Pancreas (tissue), 10 donors: ENCODE measurements at regions not wholly inside any gene's neighbourhood (a gene's known extent, or its start where the extent isn't known, plus 50 kb on each side); places are given as distances from the start of the nearest gene placed in this dataset.

Experiments
- ATAC-seq, 4 donors: fragments of 200-7000 bp; cut with Tn5 transposase; one replicate each; pipeline versions ENCODE4 v1.8.0 to v1.9.1; 2020; ENCODE audit warnings: mild to moderate bottlenecking in 4 of 4, moderate library complexity in 4 of 4
- DNase-seq, 6 donors: peaks; one replicate each; pipeline ENCODE4 v3.0.0-alpha.2; 2020
- FAIRE-seq: peaks from 2 replicates; lab custom pipeline; 2012; peaks lifted over from hg19 to GRCh38; lab: Jason Lieb, UNC
- H3K27ac ChIP-seq, 4 donors: fragments of 200-600 bp; sonication (generic); 1 replicate in 3 of 4; 2 replicates in 1 of 4; pipeline versions ENCODE4 v1.5.0 to v1.8.0; 2020
- H3K27me3 ChIP-seq, 4 donors: fragments of 200-600 bp; one replicate each; pipeline ENCODE4 v1.8.0; 2021
- H3K36me3 ChIP-seq, 3 donors: fragments of 200-600 bp; sonication (generic) in 1 of 3; one replicate each; pipeline versions ENCODE4 v1.5.0 to v1.8.0; 2020 to 2021
- H3K4me1 ChIP-seq, 3 donors: fragments of 200-600 bp; one replicate each; pipeline ENCODE4 v1.8.0; 2021
- H3K4me3 ChIP-seq, 4 donors: fragments of 200-600 bp; sonication (generic) in 2 of 4; one replicate each; pipeline versions ENCODE4 v1.5.0 to v1.8.0; 2020 to 2021
- H3K9me3 ChIP-seq, 4 donors: fragments of 200-600 bp; one replicate each; pipeline ENCODE4 v1.8.0; 2021
- WGBS, 2 donors: extraction: QIAGEN DNeasy Blood & Tissue Kit; methylation state at CpG; one replicate each; pipeline ENCODE4 v1.1.7; 2013; 5-methylcytosine and 5-hydroxymethylcytosine counted together
- intact Hi-C, 3 donors: fragments of 100-400 bp; cut with DNase I; formaldehyde crosslinking; loops; one replicate each; pipeline versions ENCODE4 v1.11.1 to v1.14.2; 2022
- TF ChIP-seq, protein P1 (sequence below), 4 donors: fragments of 200-600 bp; sonication (generic) in 3 of 4; IDR thresholded peaks; one replicate each; pipeline versions ENCODE4 v1.5.0 to v1.8.0; 2021; ENCODE audit warnings: antibody characterized with exemption in 4 of 4
- donor health status: healthy with polysubstance abuse.
- donor health status: DM: no; HTN: no; CAD: no; lungs with moderate emphysema.
- donor health status: DM: no; HTN: no; CAD: no.
- donor health status: control.
- donor health status: control.
- donor health status: Bipolar disorder and iron deficiency.
- donor health status: DM: yes; HTN: yes; CAD: no.
- donor health status: DM: no; HTN: no; CAD: no.
- donor health status: DM: no; HTN: no; CAD: no.
- donor health status: DM: yes; HTN: yes; CAD: no.

DNA sequence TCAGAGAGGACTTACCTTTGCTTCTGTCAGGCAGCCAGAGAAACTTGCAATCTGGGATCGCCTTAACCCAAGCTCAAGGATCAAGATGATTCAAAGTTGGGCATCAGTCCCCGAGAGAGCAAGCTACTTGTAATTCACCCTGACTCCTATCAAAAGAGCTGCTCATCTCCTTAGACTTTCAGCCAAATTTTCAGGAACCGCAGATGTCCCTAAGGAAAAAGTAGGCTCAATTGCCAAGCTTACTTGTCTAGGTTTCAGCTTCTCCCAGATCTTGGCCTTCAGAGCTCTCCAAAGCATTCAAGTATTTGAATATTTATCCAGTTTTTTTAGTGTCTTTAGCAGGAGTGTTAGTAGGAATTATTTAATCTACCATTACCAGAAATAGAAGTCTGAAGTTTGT, 434.1 kb upstream of the MMS22L start:
- no peaks in the 10 kb centered on the region for H3K27me3 ChIP-seq
- intact Hi-C loops, result no loop called here
- H3K36me3 ChIP-seq, result no peaks in the 10 kb centered on the region

DNA sequence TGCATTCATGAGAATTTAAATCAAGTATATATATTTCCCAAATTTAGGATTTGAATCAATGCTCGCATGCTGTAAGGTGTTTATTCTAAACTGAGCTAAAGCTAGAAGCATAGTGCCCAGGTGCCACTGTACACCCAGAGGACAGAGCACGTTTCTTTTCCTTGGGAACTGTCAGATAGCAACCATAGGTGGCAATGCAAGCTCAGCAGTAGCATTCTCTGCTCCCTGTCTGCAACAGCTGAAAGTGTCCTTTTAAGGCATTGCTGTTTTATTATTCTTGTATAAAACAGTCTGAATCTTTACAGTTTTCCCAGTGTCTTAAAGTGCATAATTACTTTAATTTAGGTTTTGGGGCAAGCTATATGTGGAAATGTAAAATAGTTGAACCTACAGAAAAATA, 443.4 kb upstream of the MMS22L start:
- H3K4me1 ChIP-seq, result no peaks in the 10 kb centered on the region
- TF ChIP-seq, protein P1, sequence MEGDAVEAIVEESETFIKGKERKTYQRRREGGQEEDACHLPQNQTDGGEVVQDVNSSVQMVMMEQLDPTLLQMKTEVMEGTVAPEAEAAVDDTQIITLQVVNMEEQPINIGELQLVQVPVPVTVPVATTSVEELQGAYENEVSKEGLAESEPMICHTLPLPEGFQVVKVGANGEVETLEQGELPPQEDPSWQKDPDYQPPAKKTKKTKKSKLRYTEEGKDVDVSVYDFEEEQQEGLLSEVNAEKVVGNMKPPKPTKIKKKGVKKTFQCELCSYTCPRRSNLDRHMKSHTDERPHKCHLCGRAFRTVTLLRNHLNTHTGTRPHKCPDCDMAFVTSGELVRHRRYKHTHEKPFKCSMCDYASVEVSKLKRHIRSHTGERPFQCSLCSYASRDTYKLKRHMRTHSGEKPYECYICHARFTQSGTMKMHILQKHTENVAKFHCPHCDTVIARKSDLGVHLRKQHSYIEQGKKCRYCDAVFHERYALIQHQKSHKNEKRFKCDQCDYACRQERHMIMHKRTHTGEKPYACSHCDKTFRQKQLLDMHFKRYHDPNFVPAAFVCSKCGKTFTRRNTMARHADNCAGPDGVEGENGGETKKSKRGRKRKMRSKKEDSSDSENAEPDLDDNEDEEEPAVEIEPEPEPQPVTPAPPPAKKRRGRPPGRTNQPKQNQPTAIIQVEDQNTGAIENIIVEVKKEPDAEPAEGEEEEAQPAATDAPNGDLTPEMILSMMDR (IDR thresholded peaks at IDR 0.05), result no peak
- H3K36me3 ChIP-seq, result no peaks in the 10 kb centered on the region
- no peak overlapping the region for H3K27ac ChIP-seq
- H3K27me3 ChIP-seq, result no peaks in the 10 kb centered on the region
- ATAC-seq, result no peak
- DNase-seq, result no peak
- no peaks in the 10 kb centered on the region for H3K9me3 ChIP-seq
- no peak overlapping the region for H3K4me3 ChIP-seq
- no peak for FAIRE-seq
- intact Hi-C loops, result no loop called here
- WGBS, 2 donors, result 30 to 32% methylated on average over 2 of the region's 2 CpGs

More for the DNA sequence above, 434.1 kb upstream of the MMS22L start:
- Histone ChIP-seq H3K4me3 (no peak overlapping the region), H3K27ac (no peak overlapping the region), H3K9me3 (no peaks in the 10 kb centered on the region), H3K4me1 (no peaks in the 10 kb centered on the region)
- DNase-seq, result no peak
- FAIRE-seq, result no peak
- TF ChIP-seq, protein P1 (IDR thresholded peaks at IDR 0.05), result no peak
- 60 to 68% methylated on average over 3 of the region's 3 CpGs for WGBS, 2 donors
- no peak for ATAC-seq

DNA sequence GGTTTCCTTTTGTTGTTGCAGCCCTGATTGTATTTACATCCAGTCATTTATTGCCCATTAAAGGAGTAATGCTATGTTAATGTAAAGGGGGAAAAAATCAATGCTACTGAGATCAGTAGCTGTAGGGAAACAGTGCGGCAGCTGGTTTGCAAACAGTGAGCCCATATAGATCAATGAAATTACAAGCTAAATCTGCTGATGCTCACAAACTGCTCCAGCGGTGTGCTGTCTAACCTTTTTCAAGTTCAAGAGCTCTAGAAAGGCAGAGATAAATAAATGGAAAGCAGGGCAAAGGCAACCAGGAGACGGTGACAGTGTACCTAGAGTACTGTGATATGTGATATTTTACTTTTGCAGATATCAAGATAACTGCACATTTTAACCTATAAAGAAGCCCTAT, 449.0 kb upstream of the MMS22L start:
- TF ChIP-seq, protein P1 (IDR thresholded peaks at IDR 0.05), result no peak
- DNase-seq (no peak), FAIRE-seq (no peak), ATAC-seq (no peak)
- WGBS, 2 donors, result 9 to 11% methylated on average over 3 of the region's 3 CpGs
- Histone ChIP-seq H3K4me3 (no peak overlapping the region), H3K4me1 (no peaks in the 10 kb centered on the region), H3K27ac (no peak overlapping the region), H3K36me3 (no peaks in the 10 kb centered on the region), H3K9me3 (no peaks in the 10 kb centered on the region), H3K27me3 (no peaks in the 10 kb centered on the region)
- intact Hi-C loops, result no loop called here

DNA sequence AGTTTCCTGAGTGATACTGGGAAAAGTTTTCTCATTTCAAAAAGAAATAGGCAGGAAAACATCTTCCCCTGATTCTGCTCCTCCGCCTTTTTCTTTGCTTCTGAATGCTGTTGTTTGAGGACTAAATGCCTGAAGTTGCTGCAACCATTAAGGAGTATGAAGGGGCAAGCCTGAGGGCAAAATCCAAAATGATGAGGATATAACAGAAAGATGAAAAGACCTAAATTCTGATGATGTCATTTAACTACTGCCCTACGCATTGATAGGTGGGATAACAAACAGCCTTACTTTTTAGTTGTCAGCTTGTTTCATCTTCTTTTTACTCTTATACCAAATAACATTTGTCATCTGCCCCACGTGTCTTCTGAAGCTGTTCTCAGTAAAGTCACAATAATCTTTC, 474.6 kb upstream of the MMS22L start:
- intact Hi-C loops, result no loop called here
- FAIRE-seq, result no peak
- no peaks in the 10 kb centered on the region for H3K4me1 ChIP-seq
- no peak for DNase-seq
- no peaks in the 10 kb centered on the region for H3K9me3 ChIP-seq
- H3K27ac ChIP-seq, result no peak overlapping the region
- H3K27me3 ChIP-seq, result no peaks in the 10 kb centered on the region
- no peak overlapping the region for H3K4me3 ChIP-seq
- no peak for ATAC-seq
- WGBS, 2 donors, result 39 to 43% methylated on average over 3 of the region's 3 CpGs
- TF ChIP-seq, protein P1 (IDR thresholded peaks at IDR 0.05), result no peak
- H3K36me3 ChIP-seq, result no peaks in the 10 kb centered on the region

DNA sequence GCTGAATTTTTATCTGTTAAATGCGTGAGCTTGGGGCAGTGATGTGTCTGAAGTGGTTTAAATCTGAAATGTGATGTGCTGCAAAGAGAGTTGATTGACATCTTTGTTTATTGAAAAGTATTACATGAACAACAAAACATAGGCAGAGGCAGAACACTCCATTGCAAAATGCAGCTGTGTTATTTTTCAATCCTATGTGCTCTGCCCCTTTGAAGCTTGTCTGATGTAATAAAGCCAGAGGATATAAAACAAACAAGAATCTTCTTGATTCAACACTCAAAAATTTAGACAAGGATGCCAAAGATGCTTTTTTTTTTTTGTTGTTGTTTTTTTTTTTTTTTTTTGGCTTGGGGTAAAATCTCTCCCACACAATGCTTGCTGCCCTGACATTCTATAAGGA, 482.4 kb upstream of the MMS22L start:
- intact Hi-C loops, result no loop called here
- Histone ChIP-seq H3K4me1 (no peaks in the 10 kb centered on the region), H3K9me3 (no peaks in the 10 kb centered on the region), H3K4me3 (no peak overlapping the region), H3K27ac (no peak overlapping the region), H3K36me3 (no peaks in the 10 kb centered on the region), H3K27me3 (no peaks in the 10 kb centered on the region)
- no peak for DNase-seq
- TF ChIP-seq, protein P1 (IDR thresholded peaks at IDR 0.05), result no peak
- ATAC-seq, result no peak
- 23 to 27% methylated on average over 1 of the region's 1 CpG for WGBS, 2 donors
- no peak for FAIRE-seq
